GM19035 (cell line): ENCODE measurements at regions not wholly inside any gene's neighbourhood (a gene's known extent, or its start where the extent isn't known, plus 50 kb on each side); places are given as distances from the start of the nearest gene placed in this dataset.

Source experiments
- ATAC-seq: cut with Tn5 transposase; IDR thresholded peaks from one replicate; pipeline ENCODE4 v1.9.1; 2021; ENCODE audit not compliant: unreplicated experiment

DNA sequence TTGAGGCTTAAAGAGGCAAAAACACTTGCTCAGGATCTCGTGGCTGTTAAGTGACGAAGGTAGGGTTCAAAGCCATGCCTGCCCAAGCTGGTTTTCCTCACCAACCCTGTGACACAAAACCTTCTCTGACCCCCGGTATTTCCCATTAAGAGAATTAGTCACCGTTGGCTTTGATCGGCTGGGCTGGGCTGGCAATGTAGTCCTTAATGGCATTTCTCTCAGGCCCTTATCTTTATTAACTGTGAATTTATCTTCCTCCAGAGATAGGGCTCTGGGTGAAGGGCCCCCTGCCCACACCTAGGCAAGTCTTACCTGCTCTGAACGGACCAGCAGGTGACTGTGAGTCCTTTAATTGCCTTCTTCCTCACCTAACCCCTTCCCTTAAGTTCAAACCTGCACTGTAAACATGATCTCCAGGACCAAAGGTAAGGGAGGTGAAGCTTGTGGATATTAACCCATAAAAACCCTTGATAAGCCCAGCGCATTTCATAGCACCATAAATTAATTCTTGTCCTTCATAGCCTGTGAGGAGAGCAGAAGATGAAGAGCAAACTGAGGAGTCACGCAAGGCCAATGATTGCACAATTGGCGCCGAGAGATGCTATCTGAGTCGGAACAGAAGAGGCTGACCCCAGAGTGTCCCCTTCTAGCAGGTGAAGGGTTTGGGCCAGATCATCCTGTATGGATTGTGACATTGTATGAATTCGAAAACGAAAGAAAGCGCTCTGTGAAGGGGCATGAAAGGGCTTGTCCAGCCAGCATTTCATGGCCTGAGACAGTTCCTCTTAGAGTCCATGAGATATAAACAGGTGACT lies 790.8 kb upstream of the TBX3 start:
- no peak for ATAC-seq

DNA sequence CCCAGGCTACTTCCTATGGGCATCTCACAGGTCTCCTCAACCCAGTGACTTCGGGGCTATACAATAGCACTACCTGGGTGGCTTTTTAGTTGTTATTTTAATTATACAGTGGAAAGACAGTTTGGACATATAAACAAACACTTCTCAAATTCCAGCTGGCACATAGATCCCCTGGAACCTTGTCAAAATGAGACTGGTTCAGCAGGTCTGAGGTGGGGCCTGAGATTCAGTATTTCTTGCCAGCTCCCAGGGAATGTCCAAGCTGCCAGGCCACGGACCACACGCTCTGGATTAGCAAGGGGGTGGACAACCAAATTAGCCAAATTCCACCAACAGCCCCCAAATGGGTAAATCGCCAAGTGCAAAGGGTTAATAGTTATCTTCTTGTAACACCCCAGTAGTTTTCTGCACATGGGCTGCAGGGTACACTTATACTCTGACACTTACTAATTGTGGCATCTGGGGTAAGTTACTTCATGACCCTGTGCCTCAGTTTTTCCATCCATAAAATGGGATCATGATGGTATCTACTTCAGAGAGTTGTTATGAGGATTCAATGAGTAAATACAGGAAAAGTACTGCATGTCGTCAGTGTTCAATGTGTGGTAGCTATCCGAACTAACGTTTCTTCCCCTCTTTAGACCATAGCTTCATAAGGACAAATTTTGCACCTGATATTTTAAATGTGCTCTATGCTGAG lies 789.4 kb upstream of the TBX3 start:
- no peak for ATAC-seq

DNA sequence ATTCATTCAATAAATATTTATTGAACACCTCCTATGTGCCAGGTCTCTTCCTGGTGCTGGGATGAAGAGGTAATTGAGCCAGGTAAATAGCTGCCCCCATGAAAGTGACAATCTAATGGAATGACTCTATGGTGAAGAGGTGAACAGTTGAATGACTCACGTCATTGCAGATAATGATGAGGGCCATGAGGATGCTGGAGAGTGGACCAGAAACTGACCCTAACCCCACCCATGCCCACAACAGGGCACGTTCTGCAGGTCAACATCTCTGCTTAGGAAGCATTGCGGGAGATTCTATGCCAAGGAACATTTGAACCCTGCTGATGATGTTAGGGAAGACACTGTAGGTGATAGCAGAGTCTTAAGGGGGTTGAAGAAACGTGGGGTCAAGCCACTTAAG lies 788.9 kb upstream of the TBX3 start:
- no peak for ATAC-seq

DNA sequence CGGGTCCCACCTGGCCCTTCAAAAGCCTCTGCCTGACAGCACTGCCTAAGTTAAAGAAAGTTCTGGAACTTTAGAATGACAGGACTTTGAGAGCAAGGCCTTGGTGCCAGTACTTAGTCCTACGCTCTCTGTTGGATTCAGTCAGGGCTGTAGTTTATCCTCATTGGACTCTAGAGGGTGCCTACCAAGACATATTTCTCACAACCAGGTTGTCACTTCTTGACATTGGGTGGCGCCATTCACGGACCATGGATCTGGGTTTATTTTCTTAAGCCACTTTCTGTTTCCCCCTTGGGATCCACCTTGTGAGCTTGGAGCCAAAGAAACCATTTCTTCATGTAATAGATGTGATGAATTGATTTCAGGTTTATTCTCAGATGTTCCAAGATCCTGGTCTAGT lies 787.0 kb upstream of the TBX3 start:
- no peak for ATAC-seq

DNA sequence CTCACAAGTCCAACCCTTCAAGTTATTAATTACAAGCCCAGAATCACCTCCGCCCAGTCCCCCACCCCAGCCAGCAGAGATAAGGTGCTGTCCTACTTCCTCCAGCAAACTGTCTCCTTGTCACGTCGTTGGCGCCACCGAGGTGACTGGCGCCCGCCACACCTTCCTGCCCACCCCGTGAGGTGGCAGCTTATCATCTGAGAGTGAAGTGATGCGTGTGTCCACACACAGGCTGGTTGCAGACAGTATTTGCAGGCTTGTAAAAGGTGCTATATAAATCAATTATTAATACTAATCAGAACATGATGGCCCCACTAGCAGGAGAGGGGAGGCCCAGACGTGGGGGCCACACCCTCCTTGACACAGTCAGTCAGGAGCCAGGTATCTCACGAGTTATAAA lies 786.6 kb upstream of the TBX3 start:
- ATAC-seq: no peak

DNA sequence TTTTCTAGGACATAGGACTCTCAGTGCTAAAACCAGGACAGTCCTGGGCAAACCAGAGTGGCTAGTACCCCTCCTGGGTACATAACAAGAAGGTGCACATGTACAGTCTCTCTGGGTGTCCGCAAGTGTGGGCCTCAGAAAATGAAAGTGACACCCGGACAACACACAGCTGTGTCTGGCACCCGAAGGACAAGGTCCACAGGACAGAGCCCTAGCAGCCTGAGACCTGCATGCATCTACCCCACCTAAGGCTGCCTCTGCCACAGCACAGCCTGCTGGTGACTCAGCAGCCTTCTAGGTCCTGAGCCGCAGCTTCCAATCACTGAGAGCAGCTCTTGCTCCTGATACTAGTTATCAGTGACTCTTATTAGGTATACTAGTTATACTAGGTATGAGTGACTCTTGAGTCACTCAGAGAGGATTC lies 784.1 kb upstream of the TBX3 start:
- no peak for ATAC-seq

DNA sequence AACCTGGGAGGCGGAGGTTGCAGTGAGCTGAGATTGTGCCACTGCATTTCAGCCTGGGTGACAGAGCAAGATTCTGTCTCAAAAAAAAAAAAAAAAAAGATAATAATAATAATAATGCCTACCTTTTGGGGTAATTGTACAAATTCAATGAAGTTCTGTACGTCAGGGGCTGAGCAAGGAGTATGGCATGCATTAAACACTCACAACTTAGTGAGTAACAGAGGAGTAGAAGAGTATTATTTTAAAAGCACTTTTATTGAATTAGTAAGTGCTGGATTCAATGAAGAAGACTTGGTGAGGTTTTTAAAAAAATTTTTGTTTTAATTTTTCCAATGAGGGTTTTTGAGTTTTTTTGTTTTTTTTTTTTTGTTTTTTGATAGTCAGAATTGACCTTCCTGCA lies 783.6 kb upstream of the TBX3 start:
- ATAC-seq: no peak

DNA sequence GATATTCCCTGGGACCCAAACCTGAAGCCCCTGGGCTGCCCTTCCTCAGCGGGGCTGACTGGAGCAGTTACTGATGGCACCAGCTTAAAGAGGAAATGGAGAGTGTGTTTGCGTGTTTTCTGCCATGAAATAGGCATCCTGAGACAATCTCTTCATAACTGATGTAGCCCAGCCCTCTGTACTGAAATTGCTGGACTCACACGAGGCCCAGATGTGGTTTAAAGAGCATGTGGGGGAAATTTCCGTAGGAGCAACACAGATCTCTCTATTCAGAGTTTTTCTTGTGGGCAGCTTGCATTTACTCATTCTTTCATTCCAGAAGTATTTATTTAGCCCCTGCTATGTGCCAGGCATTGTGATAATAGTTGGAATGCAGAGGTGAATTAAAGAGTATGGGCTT lies 782.1 kb upstream of the TBX3 start:
- ATAC-seq: no peak

DNA sequence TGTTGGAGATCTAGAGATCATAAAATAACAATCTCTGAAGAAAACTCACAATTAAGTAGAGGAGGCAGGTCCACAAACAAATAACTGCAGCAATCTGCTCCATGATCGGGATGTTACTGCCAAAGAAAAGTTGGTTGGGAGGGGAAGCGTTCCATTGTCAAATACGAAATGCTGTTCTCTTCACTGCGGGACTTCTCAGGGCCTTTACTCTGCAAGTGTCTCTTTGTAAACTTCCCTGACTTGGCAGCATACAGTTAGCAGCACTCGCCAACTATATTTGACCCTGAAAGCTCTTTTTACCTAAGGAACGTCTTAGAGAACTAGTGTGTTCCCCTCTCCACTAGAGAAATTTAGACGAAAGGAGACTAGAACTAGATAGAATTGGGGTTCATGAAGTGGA lies 780.7 kb upstream of the TBX3 start:
- no peak for ATAC-seq

DNA sequence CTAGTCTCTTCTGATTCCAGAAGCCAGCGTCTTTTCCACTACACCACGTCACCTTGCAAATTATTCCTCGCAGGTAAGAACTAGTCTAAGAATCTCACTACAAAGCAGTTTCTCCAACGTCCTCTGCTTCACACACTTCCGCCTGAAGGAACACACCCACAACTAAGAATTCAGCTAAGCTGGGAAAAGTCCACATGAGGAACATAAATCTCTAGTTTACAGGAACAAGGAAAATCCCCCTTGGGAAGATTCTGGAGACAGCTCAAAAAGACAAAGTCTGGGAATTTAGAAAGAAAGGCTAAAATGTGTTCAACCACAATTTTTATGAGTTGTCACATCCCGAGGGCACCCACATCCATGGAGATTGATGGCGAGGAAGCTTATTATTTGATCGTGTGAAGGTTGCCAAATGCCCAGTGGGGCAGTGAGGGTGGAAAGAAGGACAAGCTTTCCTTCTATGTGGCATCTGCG lies 780.2 kb upstream of the TBX3 start:
- ATAC-seq: no peak

DNA sequence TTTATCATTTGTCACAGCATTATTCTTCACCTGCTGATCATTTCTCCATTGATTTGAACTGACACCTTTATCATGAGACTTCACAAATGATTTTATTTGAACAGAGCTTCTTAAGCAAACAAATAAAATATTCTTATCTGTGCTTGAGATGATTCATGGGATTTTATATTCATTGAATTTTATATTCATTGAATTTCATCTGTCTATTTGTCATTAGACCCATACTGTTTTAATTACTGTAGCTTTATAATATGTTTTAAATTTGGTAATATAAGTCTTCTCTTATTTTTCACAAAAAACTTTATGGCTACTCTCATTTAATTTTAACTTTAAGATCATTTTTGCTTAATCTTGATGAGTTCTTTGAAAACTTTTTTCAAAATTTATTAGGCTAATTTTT lies 777.4 kb upstream of the TBX3 start:
- ATAC-seq: no peak

DNA sequence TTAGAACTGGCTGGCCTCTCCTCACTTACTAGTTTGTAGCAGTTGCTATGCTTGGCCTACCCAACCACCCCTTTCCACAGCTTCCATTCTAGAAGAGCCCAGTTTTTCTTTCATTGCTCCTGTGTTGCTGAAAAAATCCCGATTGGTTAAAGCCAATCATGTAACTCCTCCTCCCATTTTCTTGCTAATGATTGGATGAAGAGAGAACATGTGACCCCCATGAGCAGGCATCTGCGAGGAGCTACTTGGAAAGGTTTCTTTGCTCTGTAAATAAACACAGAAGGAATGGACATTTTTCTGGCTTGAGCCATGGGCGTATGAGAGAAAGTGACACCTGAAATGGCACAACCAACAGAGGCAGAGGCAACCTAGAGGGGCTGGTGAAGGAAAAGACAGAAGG lies 773.8 kb upstream of the TBX3 start:
- ATAC-seq: no peak

DNA sequence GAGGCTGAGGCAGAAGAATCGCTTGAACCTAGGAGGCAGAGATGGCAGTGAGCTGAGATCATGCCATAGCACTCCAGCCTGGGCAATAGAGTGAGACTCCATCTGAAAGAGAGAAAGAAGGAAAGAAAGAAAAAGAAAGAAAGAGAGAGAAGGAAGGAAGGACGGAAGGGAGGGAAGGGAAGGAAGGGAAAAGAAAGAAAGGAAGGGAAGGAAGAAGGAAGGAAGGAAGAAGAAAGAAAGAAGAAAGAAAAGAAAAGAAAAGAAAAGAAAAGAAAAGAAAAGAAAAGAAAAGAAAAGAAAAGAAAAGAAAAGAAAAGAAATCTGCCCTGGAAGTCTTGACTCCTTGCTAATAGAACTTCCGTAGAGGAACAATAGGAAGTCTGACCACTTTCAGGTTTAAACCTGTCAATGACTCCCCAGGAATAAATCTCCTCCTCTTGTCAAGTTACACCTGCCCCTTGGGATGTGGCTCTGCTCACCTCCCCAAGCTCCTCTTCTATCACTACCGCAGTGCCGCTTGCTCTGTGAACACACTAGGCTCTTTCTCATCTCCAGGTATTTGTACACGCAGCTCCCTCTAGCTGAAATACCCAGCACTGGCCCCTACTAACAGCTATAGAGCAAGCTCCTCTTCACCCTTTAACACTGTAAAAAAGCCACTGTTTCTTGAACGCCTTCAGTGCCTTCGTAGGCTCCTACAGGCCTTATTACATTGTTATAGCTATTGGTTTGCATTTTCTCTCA lies 773.1 kb upstream of the TBX3 start:
- no peak for ATAC-seq

DNA sequence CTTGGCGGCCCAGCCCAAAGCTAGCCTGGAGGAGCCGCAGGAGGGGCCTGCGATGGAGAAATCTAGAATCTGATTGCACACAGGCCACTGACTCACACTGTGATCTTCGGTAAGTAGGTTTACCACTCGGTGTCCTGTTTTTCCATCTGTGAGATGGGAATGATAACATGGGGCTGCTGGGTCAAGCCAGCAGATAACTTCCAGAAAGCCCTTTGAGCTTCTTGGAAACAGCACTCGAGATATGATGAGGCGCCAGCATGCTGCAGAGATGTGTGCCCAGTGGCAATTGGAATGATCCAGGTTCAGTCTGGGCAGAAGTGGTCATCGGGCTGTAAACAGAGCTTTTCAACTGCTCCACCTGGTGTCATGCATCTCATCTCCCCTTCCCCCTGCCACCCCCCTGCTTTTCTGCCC lies 771.3 kb upstream of the TBX3 start:
- no peak for ATAC-seq

DNA sequence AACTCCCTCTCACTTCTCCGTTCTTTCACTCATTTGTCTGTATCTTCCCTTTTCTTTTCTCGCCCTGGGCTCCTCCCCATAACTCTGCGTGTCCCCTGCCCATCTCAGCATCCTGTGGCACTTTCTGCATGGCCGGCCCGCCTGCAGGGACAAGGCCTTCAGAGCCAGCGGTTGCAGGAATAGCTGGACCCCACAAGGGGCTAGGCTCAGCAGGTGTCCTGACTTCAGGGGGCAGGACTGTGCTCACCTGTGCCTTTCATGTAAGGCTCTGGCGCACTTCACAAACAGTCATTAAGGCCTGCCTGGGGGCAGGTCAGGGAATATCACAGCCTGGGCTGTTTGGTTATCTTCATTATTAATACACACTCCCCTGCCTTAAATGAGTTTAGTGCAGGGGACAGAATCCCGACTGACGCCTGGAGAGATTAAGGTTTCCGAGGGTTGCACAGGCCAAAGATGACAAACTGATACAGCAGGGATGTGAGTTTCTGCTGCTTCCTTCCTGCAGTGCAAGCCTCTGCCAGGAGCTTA lies 768.8 kb upstream of the TBX3 start:
- no peak for ATAC-seq

DNA sequence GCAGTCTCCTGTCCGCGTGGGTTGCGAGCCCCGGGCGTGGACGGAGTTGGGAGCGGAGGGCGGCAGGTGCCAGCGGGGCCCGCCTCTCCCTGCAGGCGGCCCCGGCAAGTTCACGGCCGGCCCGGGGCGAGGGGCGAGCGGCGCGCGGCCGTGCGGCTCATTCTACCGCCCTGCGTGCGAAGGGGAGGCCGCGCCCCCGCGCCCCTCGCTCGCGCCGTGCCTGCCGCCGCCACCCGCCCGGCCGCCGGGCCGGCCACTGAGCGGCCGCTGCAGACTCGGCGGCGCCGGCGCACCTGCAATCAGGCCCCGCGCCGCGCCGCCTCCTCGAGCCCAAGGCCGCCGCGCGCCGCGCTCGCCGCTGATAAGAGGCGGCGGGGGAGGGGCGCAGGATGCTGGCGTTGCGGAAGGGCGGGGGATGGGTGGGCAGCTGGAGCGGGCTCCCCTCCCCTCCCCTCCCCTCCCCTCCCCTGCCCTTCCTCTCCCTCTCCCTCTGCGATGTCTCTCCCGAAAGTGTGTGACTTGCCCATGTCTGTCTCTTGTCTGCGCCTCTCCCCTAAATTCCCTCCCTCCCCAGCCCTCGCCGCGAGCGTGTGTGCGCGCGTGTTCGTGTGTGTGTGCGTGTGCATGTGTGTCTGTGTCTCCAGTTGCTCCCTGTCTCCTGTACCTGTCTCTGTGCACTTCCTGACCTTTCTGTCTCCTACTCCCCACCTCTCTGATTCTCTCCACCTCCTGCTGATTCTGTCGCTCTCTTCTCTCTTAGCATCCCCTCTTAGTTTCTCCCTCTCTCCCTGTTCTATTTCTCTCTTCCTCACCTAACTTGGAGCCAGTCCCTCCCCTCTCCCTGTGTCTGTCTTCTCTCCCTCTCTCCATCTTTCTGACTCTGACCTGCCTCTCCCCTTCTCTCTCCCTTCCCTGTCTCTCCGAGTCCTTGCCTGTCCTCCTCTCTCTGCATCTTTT lies 768.1 kb upstream of the TBX3 start:
- ATAC-seq: no peak

DNA sequence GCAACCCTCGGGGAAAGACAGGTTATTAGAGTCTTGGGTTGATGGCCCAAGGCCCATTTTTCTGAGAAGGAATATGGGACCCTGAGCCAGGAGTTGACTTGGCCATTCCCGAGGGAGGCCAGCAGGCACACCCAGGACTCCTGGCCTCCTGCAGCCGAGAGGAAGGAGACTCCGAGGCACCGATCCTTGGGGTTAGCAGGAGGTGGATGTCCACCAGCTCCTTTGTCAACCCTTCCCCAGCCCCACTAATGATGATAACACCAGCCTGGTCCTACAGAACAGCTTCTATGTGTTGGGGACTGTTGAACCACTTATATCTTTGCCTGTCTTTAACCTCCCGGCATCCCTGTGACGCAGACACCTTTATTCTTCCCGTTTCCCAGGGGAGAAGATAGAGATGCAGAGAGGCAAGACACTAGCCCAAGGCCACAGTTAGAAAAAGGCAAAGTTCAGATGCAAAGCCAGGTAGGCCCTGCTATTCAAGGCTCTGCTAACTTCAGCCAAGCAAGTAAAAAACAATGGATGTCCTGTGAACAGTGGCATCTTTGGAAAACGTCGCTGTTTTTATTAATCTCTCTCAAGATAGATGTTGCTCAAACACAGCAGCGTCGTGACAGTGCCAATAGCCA lies 767.3 kb upstream of the TBX3 start:
- no peak for ATAC-seq

DNA sequence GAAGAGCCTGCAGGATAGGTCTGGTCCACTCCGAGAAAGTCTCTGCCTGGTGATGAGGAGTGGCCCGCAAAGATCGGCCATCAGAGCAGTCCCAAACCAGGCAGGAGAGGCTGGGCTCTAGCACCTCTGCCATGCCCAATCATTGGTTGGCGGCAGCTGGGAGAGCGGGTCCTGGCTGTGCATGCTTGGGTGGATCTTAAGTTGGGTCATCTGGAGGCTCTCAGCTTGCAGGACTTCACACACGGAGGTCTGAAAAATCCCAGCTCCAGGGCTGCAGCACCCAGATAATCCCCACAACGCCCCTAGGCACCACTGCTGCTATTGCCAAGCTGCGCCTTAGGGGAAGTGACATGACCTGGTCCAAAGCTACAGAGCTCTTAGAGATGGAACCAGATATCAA lies 766.7 kb upstream of the TBX3 start:
- no peak for ATAC-seq

DNA sequence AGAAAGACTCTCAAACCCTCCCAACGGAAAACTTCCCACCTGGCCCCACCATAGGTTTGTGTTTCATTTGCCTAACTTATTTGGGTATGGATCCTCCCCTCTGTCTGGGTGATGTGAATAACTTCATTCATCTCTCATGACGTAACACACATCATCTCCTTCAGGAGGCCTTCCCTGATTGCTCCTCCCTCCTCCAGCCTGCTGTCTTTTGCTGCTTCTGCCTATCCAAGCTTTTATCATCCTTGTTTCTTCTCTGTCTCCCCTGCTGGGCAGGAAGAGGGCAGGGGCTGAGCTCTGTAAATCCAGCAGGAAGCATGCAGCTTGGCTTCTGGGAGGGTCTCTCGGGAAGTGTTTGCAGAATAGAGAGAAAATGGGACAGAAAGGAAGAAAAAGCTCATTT lies 766.0 kb upstream of the TBX3 start:
- ATAC-seq: no peak

DNA sequence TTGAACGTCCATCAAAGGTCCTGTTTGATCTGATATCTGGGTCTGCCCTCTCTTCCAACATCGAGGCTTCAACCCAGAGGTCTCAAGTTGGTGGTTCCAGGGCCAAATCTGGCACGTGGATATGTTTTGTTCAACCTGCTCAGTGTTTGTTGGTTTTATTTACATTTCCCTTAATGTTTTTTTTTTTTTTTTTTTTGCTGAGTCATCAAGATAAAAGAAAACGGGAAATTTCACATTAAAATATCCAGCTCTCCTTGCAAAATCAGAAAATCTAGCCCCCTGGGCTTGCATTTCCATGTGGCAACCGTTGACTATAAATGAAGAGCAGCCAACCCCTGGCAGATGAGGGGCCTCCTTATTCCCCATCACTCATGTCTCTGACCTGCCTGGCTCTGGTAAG lies 765.6 kb upstream of the TBX3 start:
- no peak for ATAC-seq
